B cell (primary cell): ENCODE measurements at regions not wholly inside any gene's neighbourhood (a gene's known extent, or its start where the extent isn't known, plus 50 kb on each side); places are given as distances from the start of the nearest gene placed in this dataset.

Experiments
- ATAC-seq: fragments of 200-7000 bp; cut with Tn5 transposase; one replicate; pipeline ENCODE4 v1.10.0; 2021; ENCODE audit warnings: low read depth, mild to moderate bottlenecking, moderate number of reproducible peaks, moderate library complexity
- CTCF ChIA-PET: fragments of 350-600 bp; sonication (Branson Sonifier 250); formaldehyde crosslinking; loops from one replicate; lab custom pipeline; 2021; ENCODE audit warnings: antibody characterized with exemption, inconsistent platforms; lab: Charles Lee
- POLR2A ChIA-PET: fragments of 350-600 bp; sonication (Branson Sonifier 250); formaldehyde crosslinking; loops from one replicate; lab custom pipeline; 2021; ENCODE audit warnings: antibody characterized with exemption; lab: Charles Lee
- DNase-seq: peaks from one replicate; pipeline ENCODE4 v3.0.0; 2013
- H2AFZ ChIP-seq: 2 replicates; pipeline ENCODE4 v1.6.1; 2012; ENCODE audit warnings: mild to moderate bottlenecking, low read depth, low read length; ENCODE audit not compliant: insufficient read depth, poor library complexity, severe bottlenecking
- H3K27ac ChIP-seq, 2 donors: 1 replicate in 1 of 2; 2 replicates in 1 of 2; pipeline ENCODE4 v1.5.1; 2012 to 2013; ENCODE audit warnings: low read length in 2 of 2, mild to moderate bottlenecking in 2 of 2, moderate library complexity in 1 of 2
- H3K27me3 ChIP-seq, 4 experiments: fragments of 200-600 bp in 1 of 4; sonication (generic) in 1 of 4; replicated peaks in 1 of 4; 1 replicate in 2 of 4; 2 replicates in 2 of 4; pipeline versions ENCODE4 v1.6.1 to v1.7.0; 2013 to 2016; ENCODE audit warnings: low read length in 3 of 4, mild to moderate bottlenecking in 2 of 4, mixed read lengths in 1 of 4, moderate library complexity in 1 of 4; ENCODE audit not compliant: insufficient read depth in 4 of 4, control insufficient read depth in 3 of 4; ENCODE audit errors: control extremely low read depth in 1 of 4
- H3K36me3 ChIP-seq, 2 experiments: replicated peaks in 1 of 2; 1 replicate in 1 of 2; 2 replicates in 1 of 2; pipeline versions ENCODE4 v1.6.1 to v1.7.1; 2013; ENCODE audit warnings: low read length in 1 of 2; ENCODE audit not compliant: insufficient read depth in 2 of 2, control insufficient read depth in 1 of 2; ENCODE audit errors: control extremely low read depth in 1 of 2, extremely low read depth in 1 of 2
- H3K4me1 ChIP-seq, 2 donors: fragments of 200-600 bp in 1 of 2; sonication (generic) in 1 of 2; 1 replicate in 1 of 2; 2 replicates in 1 of 2; pipeline versions ENCODE4 v1.5.1 to v1.6.1; 2013 to 2017; ENCODE audit warnings: low read length in 2 of 2; ENCODE audit not compliant: control insufficient read depth in 2 of 2, insufficient read depth in 2 of 2
- H3K4me2 ChIP-seq: replicated peaks from 2 replicates; pipeline ENCODE3; 2012; ENCODE audit warnings: mild to moderate bottlenecking, low read depth, low read length; ENCODE audit not compliant: poor library complexity, severe bottlenecking
- H3K4me3 ChIP-seq, 5 experiments: fragments of 200-600 bp in 1 of 5; sonication (generic) in 1 of 5; 1 replicate in 3 of 5; 2 replicates in 2 of 5; pipeline versions ENCODE4 v1.5.1 to v1.7.0; 2011 to 2016; ENCODE audit warnings: low read length in 4 of 5, mild to moderate bottlenecking in 4 of 5, low read depth in 2 of 5, control low read depth in 1 of 5, moderate library complexity in 1 of 5; ENCODE audit not compliant: insufficient read depth in 1 of 5; ENCODE audit errors: control extremely low read depth in 1 of 5, extremely low read depth in 1 of 5
- H3K79me2 ChIP-seq: fragments of 200-600 bp; sonication (generic); one replicate; pipeline ENCODE4 v1.6.0; 2016; ENCODE audit warnings: low read length; ENCODE audit not compliant: control insufficient read depth, insufficient read depth
- H3K9ac ChIP-seq: fragments of 200-600 bp; sonication (generic); 2 replicates; pipeline ENCODE4 v1.6.1; 2017; ENCODE audit warnings: mild to moderate bottlenecking, low read length, moderate library complexity
- H3K9me3 ChIP-seq, 3 donors: one replicate each; pipeline versions ENCODE4 v1.6.1 to v1.7.1; 2013; ENCODE audit warnings: low read length in 2 of 3; ENCODE audit not compliant: control insufficient read depth in 2 of 3, insufficient read depth in 1 of 3; ENCODE audit errors: control extremely low read depth in 1 of 3
- H4K20me1 ChIP-seq: 2 replicates; pipeline ENCODE4 v1.6.0; 2012; ENCODE audit warnings: mild to moderate bottlenecking, low read length; ENCODE audit not compliant: insufficient read depth, control insufficient read depth, poor library complexity, severe bottlenecking
- H3K27ac Mint-ChIP-seq: one replicate; pipeline ENCODE4 v1.8.0; 2021; ENCODE audit warnings: mixed read lengths
- H3K27me3 Mint-ChIP-seq: one replicate; pipeline ENCODE4 v1.8.0; 2021; ENCODE audit warnings: mixed read lengths
- H3K4me1 Mint-ChIP-seq: one replicate; pipeline ENCODE4 v1.8.0; 2021; ENCODE audit warnings: mixed read lengths
- H3K4me3 Mint-ChIP-seq: one replicate; pipeline ENCODE4 v1.8.0; 2021; ENCODE audit warnings: mixed read lengths
- H3K9me3 Mint-ChIP-seq: one replicate; pipeline ENCODE4 v1.8.0; 2022; ENCODE audit warnings: mixed read lengths; ENCODE audit not compliant: insufficient read depth
- CTCF ChIP-seq: fragments of 200-600 bp; IDR thresholded peaks from one replicate; pipeline ENCODE4 v1.8.0; 2022; ENCODE audit warnings: antibody characterized with exemption, mild to moderate bottlenecking
- EZH2 ChIP-seq: IDR thresholded peaks from 2 replicates; pipeline ENCODE4 v1.6.1; 2012; ENCODE audit warnings: borderline replicate concordance, low read depth, mild to moderate bottlenecking, moderate library complexity, low read length; ENCODE audit not compliant: insufficient read depth, poor library complexity, severe bottlenecking
- WGBS: methylation state at CpG from one replicate; pipeline ENCODE4 v1.1.5; 2013; ENCODE audit warnings: missing lambda C conversion rate; ENCODE audit not compliant: insufficient coverage; 5-methylcytosine and 5-hydroxymethylcytosine counted together
- intact Hi-C: fragments of 100-400 bp; cut with micrococcal nuclease; formaldehyde crosslinking; loops from one replicate; pipeline ENCODE4 v1.10.0; 2022

- peaks cover 0 to 16% (median 4%) of the 10 kb centered on the region in 3 donors for H3K9me3 ChIP-seq
- intact Hi-C loops, result no loop called here
- peaks cover 5% of the 10 kb centered on the region for H3K9me3 Mint-ChIP-seq
These were observed 149.8 kb upstream of the ATXN1 start for GRCh38 chr6:16911088-16911487.

More at GRCh38 chr6:16911088-16911487, 149.8 kb upstream of the ATXN1 start:
- TF ChIP-seq CTCF (no peak), EZH2 (no peak)
- Mint-ChIP-seq H3K4me3 (no peak overlapping the region), H3K27me3 (peaks cover 18% of the 10 kb centered on the region), H3K4me1 (no peaks in the 10 kb centered on the region), H3K27ac (no peak overlapping the region)
- Histone ChIP-seq H3K4me3 (no peak overlapping the region), H3K36me3 (no peaks in the 10 kb centered on the region), H3K9ac (no peak overlapping the region), H3K4me2 (no peak overlapping the region), H3K4me1 (no peaks in the 10 kb centered on the region), H3K79me2 (no peaks in the 10 kb centered on the region), H2AFZ (no peak overlapping the region), H3K27ac (no peak overlapping the region), H4K20me1 (no peaks in the 10 kb centered on the region), H3K27me3 (no peaks in the 10 kb centered on the region)
- DNase-seq (no peak), ATAC-seq (no peak)
- CTCF ChIA-PET, result no interaction called here
- WGBS, result 96% methylated on average over 2 of the region's 3 CpGs
- POLR2A ChIA-PET, result no interaction called here
